GM23338 (cell line): ENCODE measurements at regions not wholly inside any gene's neighbourhood (a gene's known extent, or its start where the extent isn't known, plus 50 kb on each side); places are given as distances from the start of the nearest gene placed in this dataset.

Experiments
- CREB1 ChIP-seq: fragments of 250-450 bp; sonication (Bioruptor Pico); IDR thresholded peaks from 2 replicates; pipeline ENCODE4 v1.5.0; 2020; ENCODE audit warnings: low read depth, mild to moderate bottlenecking, moderate library complexity
- CTCF ChIP-seq, 2 experiments: fragments of 200-600 bp in 1 of 2; sonication (generic) in 1 of 2; conservative IDR thresholded peaks; 2 replicates each; pipeline versions ENCODE4 v1.5.1 to v1.6.1; 2016 to 2017; ENCODE audit warnings: antibody characterized with exemption in 2 of 2, low read depth in 2 of 2, mild to moderate bottlenecking in 2 of 2, moderate library complexity in 1 of 2
- ETS1 ChIP-seq: IDR thresholded peaks from 2 replicates; pipeline ENCODE4 v1.6.1; 2016; ENCODE audit warnings: antibody characterized with exemption
- EZH2 ChIP-seq: fragments of 200-600 bp; sonication (generic); IDR thresholded peaks from one replicate; pipeline ENCODE4 v1.8.0; 2017; ENCODE audit warnings: antibody characterized with exemption, mild to moderate bottlenecking, low read depth; ENCODE audit not compliant: unreplicated experiment
- EZH2phosphoT487 ChIP-seq: fragments of 200-600 bp; sonication (generic); IDR thresholded peaks from one replicate; pipeline ENCODE4 v1.8.1; 2018; ENCODE audit warnings: antibody characterized with exemption; ENCODE audit not compliant: unreplicated experiment
- JUNB ChIP-seq: IDR thresholded peaks from one replicate; pipeline ENCODE4 v1.6.1; 2016; ENCODE audit warnings: antibody characterized with exemption; ENCODE audit not compliant: unreplicated experiment
- POLR2AphosphoS5 ChIP-seq: IDR thresholded peaks from 2 replicates; pipeline ENCODE4 v1.6.1; 2016; ENCODE audit warnings: antibody characterized with exemption, low read depth
- REST ChIP-seq: IDR thresholded peaks from one replicate; pipeline ENCODE4 v1.6.1; 2018; ENCODE audit warnings: antibody characterized with exemption; ENCODE audit not compliant: unreplicated experiment
- STAT1 ChIP-seq: IDR thresholded peaks from one replicate; pipeline ENCODE4 v1.6.1; 2016; ENCODE audit warnings: antibody characterized with exemption; ENCODE audit not compliant: unreplicated experiment
- ZNF331 ChIP-seq: fragments of 250-450 bp; sonication (Bioruptor Pico); IDR thresholded peaks from 2 replicates; pipeline ENCODE4 v1.5.0; 2020; ENCODE audit warnings: low read depth, mild to moderate bottlenecking, moderate library complexity
- ZNF462 ChIP-seq: fragments of 250-450 bp; sonication (Bioruptor Pico); IDR thresholded peaks from 2 replicates; pipeline ENCODE4 v1.5.0; 2020; ENCODE audit warnings: mild to moderate bottlenecking, moderate library complexity

GRCh38 chr4:186942758-186943377, 219.2 kb upstream of the FAT1 start:
- TF ChIP-seq CTCF (conservative IDR thresholded peaks at IDR 0.05; ENCODE audit: low read depth in 2 of 2), result no peak
- TF ChIP-seq CREB1, result no peak
- TF ChIP-seq EZH2, result no peak
- TF ChIP-seq JUNB, result no peak
- no peak for TF ChIP-seq EZH2phosphoT487
- TF ChIP-seq POLR2AphosphoS5, result no peak
- no peak for TF ChIP-seq REST
- TF ChIP-seq ETS1, result no peak
- TF ChIP-seq STAT1, result no peak
- no peak for TF ChIP-seq ZNF462 (CRISPR knock-in tag)
- TF ChIP-seq ZNF331 (CRISPR knock-in tag), result no peak
